ENCODE measurements at regions not wholly inside any gene's neighbourhood (a gene's known extent, or its start where the extent isn't known, plus 50 kb on each side); places are given as distances from the start of the nearest gene placed in this dataset.

- TF ChIP-seq CTCF (IDR thresholded peaks at IDR 0.05) (no peak), EP300 (IDR thresholded peaks at IDR 0.05; ENCODE audit: low read depth) (no peak)
These were observed 60.9 kb downstream of the CALML3 start for GRCh38 chr10:5585517-5586206.
